ENCODE measurements at regions not wholly inside any gene's neighbourhood (a gene's known extent, or its start where the extent isn't known, plus 50 kb on each side); places are given as distances from the start of the nearest gene placed in this dataset.

GRCh38 chr2:211157211-211157610, 600.8 kb downstream of the CPS1 start:
- intact Hi-C loops (cut with micrococcal nuclease): no loop called here
- H3K4me3 Mint-ChIP-seq: no peak overlapping the region
- Histone ChIP-seq H2AFZ (ENCODE audit: insufficient read depth, low read depth, low read length, poor library complexity, severe bottlenecking) (no peak overlapping the region), H3K4me2 (replicated peaks; ENCODE audit: extremely low read depth, low read length, poor library complexity, severe bottlenecking) (no peak overlapping the region), H3K4me1 (ENCODE audit: control insufficient read depth in 1 of 2, insufficient read depth in 2 of 2, low read length in 2 of 2) (no peaks in the 10 kb centered on the region), H3K27me3 (ENCODE audit: control insufficient read depth in 2 of 2, insufficient read depth in 2 of 2, low read length in 2 of 2) (no peaks in the 10 kb centered on the region), H3K79me2 (ENCODE audit: insufficient read depth, low read length) (no peaks in the 10 kb centered on the region), H4K20me1 (ENCODE audit: insufficient read depth, low read length) (no peaks in the 10 kb centered on the region), H3K9ac (ENCODE audit: insufficient read depth, low read length, poor library complexity, severe bottlenecking) (no peak overlapping the region), H3K27ac (ENCODE audit: low read depth in 1 of 2, low read length in 2 of 2) (no peak overlapping the region), H3K9me3 (replicated peaks in 1 of 2; ENCODE audit: control insufficient read depth in 1 of 2, insufficient read depth in 1 of 2, low read length in 2 of 2) (no peaks in the 10 kb centered on the region), H3K36me3 (replicated peaks in 1 of 2; ENCODE audit: control insufficient read depth in 1 of 2, insufficient read depth in 2 of 2, low read length in 2 of 2) (no peaks in the 10 kb centered on the region), H3K4me3 (replicated peaks in 1 of 3; ENCODE audit: low read depth in 2 of 3, low read length in 3 of 3) (no peak overlapping the region)
- no peak overlapping the region for H3K27ac Mint-ChIP-seq
- DNase-seq: no peak
- no peaks in the 10 kb centered on the region for H3K4me1 Mint-ChIP-seq
- TF ChIP-seq, protein P1, sequence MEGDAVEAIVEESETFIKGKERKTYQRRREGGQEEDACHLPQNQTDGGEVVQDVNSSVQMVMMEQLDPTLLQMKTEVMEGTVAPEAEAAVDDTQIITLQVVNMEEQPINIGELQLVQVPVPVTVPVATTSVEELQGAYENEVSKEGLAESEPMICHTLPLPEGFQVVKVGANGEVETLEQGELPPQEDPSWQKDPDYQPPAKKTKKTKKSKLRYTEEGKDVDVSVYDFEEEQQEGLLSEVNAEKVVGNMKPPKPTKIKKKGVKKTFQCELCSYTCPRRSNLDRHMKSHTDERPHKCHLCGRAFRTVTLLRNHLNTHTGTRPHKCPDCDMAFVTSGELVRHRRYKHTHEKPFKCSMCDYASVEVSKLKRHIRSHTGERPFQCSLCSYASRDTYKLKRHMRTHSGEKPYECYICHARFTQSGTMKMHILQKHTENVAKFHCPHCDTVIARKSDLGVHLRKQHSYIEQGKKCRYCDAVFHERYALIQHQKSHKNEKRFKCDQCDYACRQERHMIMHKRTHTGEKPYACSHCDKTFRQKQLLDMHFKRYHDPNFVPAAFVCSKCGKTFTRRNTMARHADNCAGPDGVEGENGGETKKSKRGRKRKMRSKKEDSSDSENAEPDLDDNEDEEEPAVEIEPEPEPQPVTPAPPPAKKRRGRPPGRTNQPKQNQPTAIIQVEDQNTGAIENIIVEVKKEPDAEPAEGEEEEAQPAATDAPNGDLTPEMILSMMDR (IDR thresholded peaks at IDR 0.05): no peak
- no peaks in the 10 kb centered on the region for H3K9me3 Mint-ChIP-seq
- peaks cover 0 to 3% (median 0%) of the 10 kb centered on the region in 3 donors for H3K27me3 Mint-ChIP-seq (ENCODE audit: low read depth in 3 of 3)
- H3K36me3 Mint-ChIP-seq: no peaks in the 10 kb centered on the region

GRCh38 chr2:211157856-211158463, 601.6 kb downstream of the CPS1 start:
- H3K4me3 ChIP-seq (replicated peaks in 1 of 3; ENCODE audit: low read depth in 2 of 3, low read length in 3 of 3): no peak overlapping the region
- no peaks in the 10 kb centered on the region for H3K36me3 ChIP-seq (replicated peaks in 1 of 2; ENCODE audit: control insufficient read depth in 1 of 2, insufficient read depth in 2 of 2, low read length in 2 of 2)
- Mint-ChIP-seq H3K27ac (no peak overlapping the region), H3K4me1 (no peaks in the 10 kb centered on the region), H3K9me3 (no peaks in the 10 kb centered on the region), H3K27me3 (ENCODE audit: low read depth in 3 of 3) (peaks cover 0 to 3% (median 0%) of the 10 kb centered on the region in 3 donors), H3K36me3 (no peaks in the 10 kb centered on the region), H3K4me3 (no peak overlapping the region)
- no CpG with 5 or more reads among the region's 5 CpGs for WGBS (ENCODE audit: insufficient coverage)
- H3K9ac ChIP-seq (ENCODE audit: insufficient read depth, low read length, poor library complexity, severe bottlenecking): no peak overlapping the region
- H4K20me1 ChIP-seq (ENCODE audit: insufficient read depth, low read length): no peaks in the 10 kb centered on the region
- H3K9me3 ChIP-seq (replicated peaks in 1 of 2; ENCODE audit: control insufficient read depth in 1 of 2, insufficient read depth in 1 of 2, low read length in 2 of 2): no peaks in the 10 kb centered on the region
- no peaks in the 10 kb centered on the region for H3K27me3 ChIP-seq (ENCODE audit: control insufficient read depth in 2 of 2, insufficient read depth in 2 of 2, low read length in 2 of 2)
- H3K4me1 ChIP-seq (ENCODE audit: control insufficient read depth in 1 of 2, insufficient read depth in 2 of 2, low read length in 2 of 2): no peaks in the 10 kb centered on the region
- TF ChIP-seq, protein P1 (IDR thresholded peaks at IDR 0.05): peak; percentile 92
- H3K4me2 ChIP-seq (replicated peaks; ENCODE audit: extremely low read depth, low read length, poor library complexity, severe bottlenecking): no peak overlapping the region
- H2AFZ ChIP-seq (ENCODE audit: insufficient read depth, low read depth, low read length, poor library complexity, severe bottlenecking): no peak overlapping the region
- H3K27ac ChIP-seq (ENCODE audit: low read depth in 1 of 2, low read length in 2 of 2): no peak overlapping the region
- no peaks in the 10 kb centered on the region for H3K79me2 ChIP-seq (ENCODE audit: insufficient read depth, low read length)
- intact Hi-C loops (cut with micrococcal nuclease): no loop called here
- DNase-seq: peak; percentile 9 to 58 (median 33)
